ENCODE measurements at regions not wholly inside any gene's neighbourhood (a gene's known extent, or its start where the extent isn't known, plus 50 kb on each side); places are given as distances from the start of the nearest gene placed in this dataset.

DNA sequence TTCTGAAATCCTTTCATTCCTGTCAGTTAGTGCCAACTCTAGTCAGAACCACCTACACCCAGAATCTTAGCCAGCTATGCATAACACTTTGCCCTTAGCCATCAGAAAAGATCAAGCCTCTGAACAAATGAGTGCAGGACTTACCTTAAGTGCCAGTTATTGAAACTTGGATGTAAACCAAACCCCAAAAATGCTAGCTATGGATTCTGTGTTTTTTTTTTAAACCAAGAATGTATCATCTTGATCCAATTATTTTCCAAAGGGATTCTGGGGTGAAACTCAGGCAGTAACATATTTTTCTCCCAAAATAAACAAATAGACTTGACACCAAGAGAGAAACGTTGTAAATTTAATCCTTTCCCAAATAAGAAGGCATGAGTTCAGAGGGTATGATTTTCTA lies 538.6 kb upstream of the ADAMTS5 start:
- TF ChIP-seq CTCF (IDR thresholded peaks at IDR 0.05; ENCODE audit: insufficient read depth, low read depth, low read length) (no peak), EZH2 (IDR thresholded peaks at IDR 0.05; ENCODE audit: insufficient read depth, low read length) (no peak)
